Right atrium auricular region (tissue), 2 donors: ENCODE measurements at regions not wholly inside any gene's neighbourhood (a gene's known extent, or its start where the extent isn't known, plus 50 kb on each side); places are given as distances from the start of the nearest gene placed in this dataset.
A peak's percentile ranks its signal among the peaks of the same experiment; 100 is the strongest.

Source experiments
- DNase-seq: peaks from one replicate; pipeline ENCODE4 v3.0.0-alpha.2; 2019; ENCODE audit warnings: low spot score
- H3K27ac ChIP-seq, 2 donors: fragments of 200-600 bp; sonication (generic); 1 replicate in 1 of 2; 2 replicates in 1 of 2; pipeline ENCODE4 v1.5.1; 2016 to 2019
- H3K27me3 ChIP-seq, 2 donors: fragments of 200-600 bp; sonication (generic); one replicate each; pipeline versions ENCODE4 v1.5.1 to v1.6.0; 2017 to 2019
- H3K36me3 ChIP-seq: fragments of 200-600 bp; sonication (generic); one replicate; pipeline ENCODE4 v1.5.1; 2016
- H3K4me1 ChIP-seq, 2 donors: fragments of 200-600 bp; sonication (generic); one replicate each; pipeline versions ENCODE4 v1.5.1 to v1.6.0; 2017 to 2019
- H3K4me3 ChIP-seq, 2 donors: fragments of 200-600 bp; sonication (generic); 1 replicate in 1 of 2; 2 replicates in 1 of 2; pipeline ENCODE4 v1.5.1; 2017 to 2019; ENCODE audit warnings: mild to moderate bottlenecking in 1 of 2, moderate library complexity in 1 of 2
- H3K9me3 ChIP-seq, 2 donors: fragments of 200-600 bp; sonication (generic); one replicate each; pipeline ENCODE4 v1.5.1; 2019
- CTCF ChIP-seq, 2 donors: fragments of 200-600 bp; sonication (generic); IDR thresholded peaks; one replicate each; pipeline ENCODE4 v1.5.1; 2019; ENCODE audit warnings: antibody characterized with exemption in 2 of 2

GRCh38 chr16:26643519-26643918, 423.2 kb upstream of the C16orf82 start:
- Histone ChIP-seq H3K4me1 (no peaks in the 10 kb centered on the region), H3K27me3 (no peaks in the 10 kb centered on the region), H3K36me3 (no peaks in the 10 kb centered on the region), H3K27ac (no peak overlapping the region), H3K4me3 (no peak overlapping the region), H3K9me3 (no peaks in the 10 kb centered on the region)
- DNase-seq: peak; percentile 18
- TF ChIP-seq CTCF (IDR thresholded peaks at IDR 0.05): no peak

- no peaks in the 10 kb centered on the region for H3K27me3 ChIP-seq
- no peak overlapping the region for H3K4me3 ChIP-seq
- H3K36me3 ChIP-seq: no peaks in the 10 kb centered on the region
- DNase-seq: peak; percentile 38
- no peak for TF ChIP-seq CTCF (IDR thresholded peaks at IDR 0.05)
- H3K9me3 ChIP-seq: no peaks in the 10 kb centered on the region
- H3K27ac ChIP-seq: no peak overlapping the region
- no peaks in the 10 kb centered on the region for H3K4me1 ChIP-seq
Measured at GRCh38 chr16:26644912-26645543, 421.7 kb upstream of the C16orf82 start.

- peak in 1 of 2 donors; percentile 23 for TF ChIP-seq CTCF (IDR thresholded peaks at IDR 0.05)
Measured at GRCh38 chr16:26645614-26646013, 421.1 kb upstream of the C16orf82 start.

GRCh38 chr16:26647870-26648269, 418.9 kb upstream of the C16orf82 start:
- Histone ChIP-seq H3K4me1 (no peaks in the 10 kb centered on the region), H3K27me3 (no peaks in the 10 kb centered on the region), H3K4me3 (no peak overlapping the region), H3K36me3 (no peaks in the 10 kb centered on the region), H3K27ac (no peak overlapping the region), H3K9me3 (no peaks in the 10 kb centered on the region)
- DNase-seq: no peak
- TF ChIP-seq CTCF (IDR thresholded peaks at IDR 0.05): no peak

More at GRCh38 chr16:26645614-26646013, 421.1 kb upstream of the C16orf82 start:
- H3K9me3 ChIP-seq: no peaks in the 10 kb centered on the region
- H3K36me3 ChIP-seq: no peaks in the 10 kb centered on the region
- H3K4me1 ChIP-seq: no peaks in the 10 kb centered on the region
- no peak overlapping the region for H3K27ac ChIP-seq
- no peak overlapping the region for H3K4me3 ChIP-seq
- DNase-seq: peak; percentile 23
- H3K27me3 ChIP-seq: no peaks in the 10 kb centered on the region

GRCh38 chr16:26648851-26649250, 417.9 kb upstream of the C16orf82 start:
- no peaks in the 10 kb centered on the region for H3K27me3 ChIP-seq
- DNase-seq: no peak
- H3K4me3 ChIP-seq: no peak overlapping the region
- TF ChIP-seq CTCF (IDR thresholded peaks at IDR 0.05): no peak
- no peak overlapping the region for H3K27ac ChIP-seq
- H3K36me3 ChIP-seq: no peaks in the 10 kb centered on the region
- no peaks in the 10 kb centered on the region for H3K9me3 ChIP-seq
- no peaks in the 10 kb centered on the region for H3K4me1 ChIP-seq
